ENCODE measurements at regions not wholly inside any gene's neighbourhood (a gene's known extent, or its start where the extent isn't known, plus 50 kb on each side); places are given as distances from the start of the nearest gene placed in this dataset.

GRCh38 chr22:27192135-27192829 is 534.9 kb downstream of the MIAT start:
- no peak for DNase-seq

DNA sequence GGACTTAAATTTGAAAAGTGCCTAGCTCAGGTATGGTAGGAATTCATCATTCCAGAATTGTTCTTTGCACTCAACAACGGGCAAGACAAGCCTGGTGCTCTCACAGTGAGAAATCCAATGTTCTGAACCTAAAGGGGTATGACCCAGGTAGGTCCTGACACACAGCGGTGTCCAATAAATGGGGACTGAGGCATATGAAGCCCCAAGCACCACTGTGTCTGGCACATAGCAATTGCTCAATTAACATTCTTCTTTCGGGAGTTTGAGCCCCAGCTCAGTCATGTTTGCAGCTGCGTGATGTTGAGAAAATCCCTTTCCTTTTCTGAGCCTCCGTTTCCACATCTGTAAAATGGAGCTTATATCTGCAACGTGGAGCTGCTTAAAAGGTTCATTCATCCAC is 535.8 kb downstream of the MIAT start:
- no peak for DNase-seq

DNA sequence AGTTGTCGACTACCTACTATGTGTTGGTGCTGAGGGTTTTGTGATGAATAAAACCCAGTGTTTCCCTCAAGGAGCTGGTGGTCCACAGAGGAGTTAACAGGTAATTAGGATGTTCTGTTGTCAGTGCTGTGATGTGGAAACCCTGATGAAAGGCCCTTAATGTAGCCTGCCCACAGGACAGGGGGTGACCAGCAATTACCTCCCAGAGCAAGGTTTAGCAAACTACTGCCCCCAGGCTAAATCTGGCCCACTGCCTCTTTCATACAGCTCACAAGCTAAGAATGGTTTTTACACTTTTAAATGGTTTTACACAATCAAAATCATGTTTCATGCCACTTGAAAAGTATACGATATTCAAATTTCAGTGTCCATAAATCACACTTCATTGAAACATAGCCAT is 536.2 kb downstream of the MIAT start:
- DNase-seq: no peak

- DNase-seq: no peak
Observed at GRCh38 chr22:27194096-27194748, 536.8 kb downstream of the MIAT start.

DNA sequence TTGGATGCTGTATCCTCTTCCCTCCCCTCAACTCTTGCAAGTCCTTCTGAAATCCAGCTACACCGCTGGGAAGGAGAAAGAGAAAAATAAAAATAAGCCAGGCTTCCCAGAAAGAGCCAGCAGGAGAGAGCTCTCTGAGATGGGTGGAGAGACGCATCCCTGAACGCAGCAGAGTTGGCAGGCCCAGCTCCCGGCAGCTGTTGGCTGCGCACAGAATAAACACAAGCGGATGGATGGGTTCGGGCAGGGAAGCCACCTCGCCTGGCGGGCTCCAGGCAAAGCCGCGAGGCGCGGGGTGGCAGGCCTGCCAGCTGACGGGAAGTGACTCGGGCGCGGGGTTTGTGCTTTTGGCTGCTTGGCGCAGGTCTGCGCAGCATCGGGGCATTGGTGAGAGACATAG is 537.7 kb downstream of the MIAT start:
- DNase-seq: no peak

DNA sequence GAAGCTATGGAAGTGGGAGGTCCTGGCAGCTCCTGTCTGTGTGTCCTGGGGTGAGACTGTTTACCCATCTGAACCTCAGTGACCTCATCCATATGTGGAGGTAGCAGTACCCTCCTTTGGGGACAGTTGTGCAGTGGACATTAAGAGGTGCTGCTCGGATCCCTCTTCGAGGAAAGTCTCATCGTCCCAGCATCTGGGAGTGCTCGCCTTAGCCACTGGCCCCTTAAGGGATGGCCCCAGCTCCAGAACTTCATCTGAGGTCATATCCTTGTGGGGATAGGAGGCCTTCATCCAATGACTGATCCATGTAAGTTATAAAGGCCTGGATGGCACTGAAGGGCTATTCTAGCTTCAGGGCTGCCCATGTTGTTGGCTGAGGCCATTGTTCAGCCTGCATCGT is 538.1 kb downstream of the MIAT start:
- DNase-seq: no peak

- no peak for DNase-seq
Observed at GRCh38 chr22:27196606-27197005, 539.2 kb downstream of the MIAT start.

- no peak for DNase-seq
Observed at GRCh38 chr22:27197052-27197451, 539.7 kb downstream of the MIAT start.

DNA sequence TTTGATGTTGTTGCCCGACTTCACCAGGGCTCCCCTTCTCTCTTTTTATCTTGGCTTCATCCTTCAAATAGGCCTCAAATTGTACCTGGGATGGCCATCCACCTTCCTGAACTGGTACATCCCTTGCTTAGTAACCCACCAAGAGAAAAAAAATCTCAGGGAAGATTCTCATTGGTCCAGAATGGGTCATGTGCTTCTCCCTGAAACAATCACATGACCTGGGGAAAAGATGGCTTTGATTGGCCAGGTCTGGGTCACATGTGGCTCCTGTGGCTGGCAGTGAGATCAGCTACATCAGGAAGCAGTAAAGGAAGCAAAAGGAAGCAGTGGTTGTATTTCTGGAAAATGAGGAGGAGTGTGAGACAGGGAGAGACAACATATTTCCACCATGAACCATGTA is 540.2 kb downstream of the MIAT start:
- no peak for DNase-seq

DNA sequence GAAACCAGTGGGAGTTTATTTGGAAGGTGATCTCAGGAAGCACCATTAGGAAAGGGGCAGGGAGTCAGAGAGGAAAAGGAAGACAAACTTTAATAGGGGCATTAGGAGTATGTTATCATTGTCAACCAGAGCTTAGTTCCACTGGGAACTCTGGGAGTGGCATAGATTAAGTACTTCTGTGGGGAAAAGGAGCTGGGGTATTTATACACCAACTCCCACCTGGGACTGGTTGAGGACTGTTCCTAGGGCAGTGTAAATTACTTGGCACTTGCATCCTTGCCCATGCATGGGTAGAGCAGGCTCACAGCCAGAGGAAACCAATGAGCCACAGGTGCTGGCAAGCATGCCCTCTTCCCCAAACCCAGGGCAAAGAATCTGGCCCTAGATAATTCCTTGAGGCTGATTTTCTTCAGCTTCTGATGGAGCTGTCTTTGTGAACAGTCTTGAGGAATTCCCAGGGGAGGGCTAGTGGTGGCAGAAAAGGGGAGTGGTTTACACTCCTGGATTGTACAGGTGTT is 541.2 kb downstream of the MIAT start:
- DNase-seq: no peak

GRCh38 chr22:27199354-27199753 is 542.0 kb downstream of the MIAT start:
- no peak for DNase-seq

DNA sequence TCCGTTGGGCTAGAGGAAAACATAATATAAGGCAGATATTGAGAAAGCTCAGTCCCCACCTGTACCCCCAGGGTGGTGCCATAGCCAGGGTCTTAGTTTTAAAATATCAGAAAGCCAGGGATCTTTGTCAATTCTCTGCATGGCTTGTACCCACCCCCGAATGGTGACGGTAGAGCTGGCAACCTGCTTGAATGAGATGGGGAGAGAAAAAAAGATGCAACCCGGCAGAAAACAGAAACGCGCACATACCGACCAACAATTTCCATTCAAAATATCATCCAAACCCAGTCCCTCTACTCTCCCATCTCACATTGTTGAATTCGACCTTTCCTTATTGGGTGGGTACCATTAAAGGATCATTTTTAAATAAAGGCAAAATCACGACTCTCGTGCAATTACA is 543.9 kb downstream of the MIAT start:
- DNase-seq: no peak

- no peak for DNase-seq
Observed at GRCh38 chr22:27201741-27202140, 544.4 kb downstream of the MIAT start.

DNA sequence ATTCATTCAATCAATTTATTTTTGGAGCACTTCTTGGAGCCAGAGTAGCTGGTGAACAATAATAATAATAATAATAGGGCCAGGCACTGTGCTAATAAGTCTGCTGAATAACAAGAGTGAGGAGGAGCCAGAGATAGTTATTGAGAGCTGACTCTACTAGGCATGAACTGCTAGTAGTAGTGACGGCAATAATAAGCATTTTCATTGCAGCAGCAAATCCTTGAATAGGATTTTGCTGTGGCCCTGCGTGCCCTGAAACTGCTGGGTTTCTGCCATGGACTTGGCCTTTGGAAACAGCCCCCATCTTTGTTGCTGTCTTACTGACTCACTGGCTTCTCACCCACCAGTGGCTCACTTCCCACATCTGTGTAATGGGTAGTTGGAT is 545.9 kb downstream of the MIAT start:
- DNase-seq: no peak

- no peak for DNase-seq
Observed at GRCh38 chr22:27204280-27204679, 546.9 kb downstream of the MIAT start.

- DNase-seq: no peak
Observed at GRCh38 chr22:27204817-27205216, 547.4 kb downstream of the MIAT start.

DNA sequence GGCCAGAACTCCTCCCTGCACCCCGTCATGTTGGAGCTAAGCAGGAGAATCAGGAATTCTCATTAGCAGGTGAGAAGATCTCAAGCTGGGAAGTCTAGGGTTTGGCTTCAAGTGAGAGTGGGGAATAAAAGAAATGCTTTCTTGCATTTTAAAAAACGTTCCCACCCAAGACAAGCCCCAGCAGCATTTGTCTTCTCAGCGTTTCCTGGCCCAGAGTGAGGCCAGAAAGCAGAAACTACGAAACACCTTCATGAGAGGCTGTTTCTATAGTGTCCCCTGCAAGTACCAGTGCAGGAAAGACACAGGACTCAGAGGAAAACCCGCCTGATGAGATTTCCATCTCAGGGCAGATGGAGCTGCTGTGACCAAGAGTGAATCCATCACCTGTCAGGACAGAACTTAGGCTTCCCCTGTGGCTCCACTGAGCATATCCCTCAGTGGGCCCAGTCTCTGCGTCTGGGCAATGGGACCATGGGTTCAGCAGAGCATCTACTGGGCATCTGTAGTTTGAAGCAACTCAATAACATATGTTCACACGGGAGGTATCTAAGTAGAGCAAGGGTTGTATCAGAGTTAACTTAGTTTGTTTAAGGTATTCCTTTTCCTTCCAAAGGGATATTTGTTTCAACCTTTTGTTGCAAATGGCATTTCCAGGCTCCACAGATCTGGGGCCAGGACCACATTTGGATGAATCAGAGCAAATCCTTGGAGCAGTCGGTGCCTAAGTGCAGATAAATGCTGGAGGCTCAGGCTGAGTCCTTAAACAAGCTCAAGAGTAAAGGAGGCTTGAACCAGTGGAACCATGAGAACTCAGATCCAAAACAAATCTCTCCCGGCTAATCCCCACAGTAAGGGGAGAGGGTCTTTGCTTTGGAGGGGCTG is 548.3 kb downstream of the MIAT start:
- DNase-seq: no peak

GRCh38 chr22:27206374-27207133 is 549.2 kb downstream of the MIAT start:
- no peak for DNase-seq

GRCh38 chr22:27207266-27207665 is 549.9 kb downstream of the MIAT start:
- no peak for DNase-seq

- DNase-seq: no peak
Observed at GRCh38 chr22:27207907-27208306, 550.5 kb downstream of the MIAT start.

DNA sequence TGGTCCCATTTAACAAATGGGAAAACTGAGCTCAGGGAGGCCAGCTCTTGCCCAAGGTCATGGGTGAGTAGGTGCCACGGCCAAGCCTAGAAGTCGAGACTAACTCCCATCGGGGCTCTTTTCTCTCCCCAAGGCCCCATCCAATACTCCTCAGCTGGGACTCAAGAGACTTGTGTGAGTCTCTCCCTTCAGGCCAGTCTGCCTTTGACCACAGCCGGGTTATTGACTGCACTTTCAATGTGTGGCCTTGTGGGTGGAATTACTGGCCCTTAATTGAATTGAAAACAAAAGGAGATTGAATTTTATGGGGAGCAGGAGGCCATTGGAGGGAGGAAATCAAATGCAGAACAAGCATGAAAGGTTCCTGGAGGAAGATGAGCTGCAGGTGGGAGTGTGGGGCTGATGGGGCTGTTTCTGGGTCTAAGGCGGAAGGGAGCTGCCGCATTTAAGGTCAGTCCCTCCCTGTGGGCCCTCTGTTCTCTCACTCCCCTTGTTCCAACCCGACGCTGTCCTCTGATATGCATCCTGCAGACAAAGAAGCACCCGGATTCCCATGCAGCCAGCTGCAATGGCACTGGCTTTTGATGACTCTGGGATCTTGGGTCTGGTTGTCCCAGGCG is 552.8 kb downstream of the MIAT start:
- no peak for DNase-seq

- no peak for DNase-seq
Observed at GRCh38 chr22:27212102-27212501, 554.7 kb downstream of the MIAT start.
